D721Med (cell line): ENCODE measurements at regions not wholly inside any gene's neighbourhood (a gene's known extent, or its start where the extent isn't known, plus 50 kb on each side); places are given as distances from the start of the nearest gene placed in this dataset.
A peak's percentile ranks its signal among the peaks of the same experiment; 100 is the strongest.

Source experiments
- DNase-seq: peaks from one replicate; pipeline ENCODE4 v3.0.0; 2011; ENCODE audit warnings: low spot score; ENCODE audit not compliant: insufficient read length
- FAIRE-seq: peaks from 2 replicates; lab custom pipeline; 2011; peaks lifted over from hg19 to GRCh38; lab: Jason Lieb, UNC
- CTCF ChIP-seq: IDR thresholded peaks from 2 replicates; pipeline ENCODE4 v1.5.1; 2012; ENCODE audit warnings: mild to moderate bottlenecking, control low read depth; ENCODE audit not compliant: insufficient read depth; ENCODE audit errors: missing control alignments

- no peak for TF ChIP-seq CTCF
- FAIRE-seq, result no peak
- DNase-seq, result no peak
Observed at GRCh38 chr11:10938231-10938630, 80.4 kb upstream of the ZBED5 start.

- FAIRE-seq (no peak), DNase-seq (no peak)
- TF ChIP-seq CTCF, result no peak
Observed at GRCh38 chr11:10937385-10937771, 79.5 kb upstream of the ZBED5 start.

GRCh38 chr11:10936626-10937384 is 79.0 kb upstream of the ZBED5 start:
- DNase-seq (no peak), FAIRE-seq (no peak)
- no peak for TF ChIP-seq CTCF

DNA sequence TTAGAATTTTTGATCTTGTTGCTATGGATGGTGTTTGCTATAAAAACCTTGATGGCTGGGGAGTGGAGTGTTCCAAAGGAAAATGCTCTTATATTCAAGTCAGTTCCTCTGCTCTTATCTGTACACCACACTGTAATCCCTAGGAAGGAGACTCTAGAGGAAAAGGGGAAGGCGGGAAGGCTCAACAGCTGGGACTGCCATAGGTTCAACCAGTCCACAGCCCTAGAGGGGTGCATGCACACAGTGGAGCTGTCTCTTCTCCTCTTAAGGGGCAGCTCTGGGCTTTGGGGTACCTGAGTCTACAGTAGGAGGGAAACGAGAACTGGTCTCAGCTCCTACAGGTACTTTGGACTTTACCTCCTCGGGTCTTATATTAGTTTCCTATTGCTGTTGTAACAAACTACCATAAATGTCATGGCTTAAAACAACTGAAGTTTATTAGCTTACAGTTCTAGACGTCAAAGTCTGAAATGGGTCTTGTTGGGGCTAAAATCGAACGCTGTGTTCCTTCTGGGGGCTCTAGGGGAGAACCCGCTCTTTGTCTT is 77.2 kb upstream of the ZBED5 start:
- FAIRE-seq (no peak), DNase-seq (no peak)
- no peak for TF ChIP-seq CTCF

- FAIRE-seq (no peak), DNase-seq (no peak)
- TF ChIP-seq CTCF, result no peak
Observed at GRCh38 chr11:10934293-10934860, 76.5 kb upstream of the ZBED5 start.

DNA sequence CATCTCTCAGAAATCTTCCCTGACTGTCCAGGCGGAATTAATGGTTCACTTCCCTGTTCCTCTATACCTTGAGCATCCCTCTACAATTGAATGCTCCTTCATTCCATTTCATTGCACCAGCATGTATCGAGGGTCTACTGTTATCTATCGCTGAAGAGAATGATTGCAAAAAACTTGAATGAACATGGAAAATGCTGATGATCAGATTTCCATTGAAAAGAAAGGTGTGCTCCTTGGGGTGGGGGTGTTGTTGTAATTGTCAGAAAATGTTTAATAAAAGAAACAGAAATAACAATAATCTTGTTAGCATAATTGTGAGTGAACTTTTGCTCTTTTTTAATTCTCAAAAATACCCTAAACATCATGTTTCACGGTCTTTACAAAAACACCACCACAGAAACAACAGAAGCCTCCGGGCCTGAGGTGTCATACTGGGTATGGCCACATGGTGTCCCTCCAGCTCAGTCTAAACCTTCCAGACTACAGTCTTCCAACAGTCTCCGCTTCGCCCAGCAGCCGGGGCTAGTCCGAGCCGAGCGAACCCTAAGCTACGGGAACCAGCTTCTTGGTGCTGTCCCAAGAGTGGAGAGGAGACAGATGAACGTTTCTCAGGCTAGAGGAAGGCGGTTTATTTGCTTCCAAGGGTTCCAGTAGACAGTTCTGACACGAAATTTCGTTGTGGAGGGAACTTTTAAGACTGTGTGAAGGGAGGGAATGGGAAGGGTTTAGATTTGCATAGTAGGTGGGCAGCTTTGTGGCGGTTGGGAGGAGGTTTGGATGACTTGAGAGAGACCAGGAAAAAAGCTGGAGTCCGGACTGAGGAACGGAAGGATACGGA is 75.8 kb upstream of the ZBED5 start:
- FAIRE-seq, result peak; percentile 70
- peak; percentile 93 for TF ChIP-seq CTCF
- peak; percentile 43 for DNase-seq
